ENCODE measurements at regions not wholly inside any gene's neighbourhood (a gene's known extent, or its start where the extent isn't known, plus 50 kb on each side); places are given as distances from the start of the nearest gene placed in this dataset.

DNA sequence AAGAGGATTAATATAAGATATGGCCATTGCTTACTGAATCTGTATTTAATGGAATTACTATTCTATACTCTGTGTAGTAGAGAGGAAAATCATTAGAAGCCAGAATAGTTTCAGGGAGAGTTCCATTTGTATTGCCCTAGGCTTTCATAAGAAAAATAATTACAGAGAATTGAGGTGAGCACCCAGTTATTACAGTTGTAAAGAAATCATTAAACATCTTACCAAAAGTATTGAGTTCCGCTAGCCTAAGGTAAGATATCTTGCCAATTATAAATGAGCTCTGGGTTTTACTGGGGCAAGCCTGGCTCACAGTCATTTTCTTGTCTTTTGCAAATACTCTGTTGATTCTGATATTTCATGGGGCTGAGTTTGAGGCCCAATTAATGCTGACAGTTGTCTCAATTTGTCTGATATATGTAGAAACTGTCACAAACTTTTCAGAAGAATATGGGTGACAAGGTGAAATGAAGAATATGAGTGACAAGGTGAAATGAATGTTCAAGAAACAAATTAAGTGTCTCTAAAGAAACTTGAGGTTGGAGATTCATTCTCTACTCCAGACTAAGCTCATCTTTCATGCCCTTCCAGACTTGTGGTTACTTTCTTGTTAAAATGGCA, 127.8 kb downstream of the PTGER3 start:
- H3K36me3 ChIP-seq (ENCODE audit: control insufficient read depth in 2 of 2, insufficient read depth in 2 of 2, low read length in 1 of 2): no peaks in the 10 kb centered on the region
- ChIA-PET CTCF (interaction anchor here (0.7 kb wide), 1 partner anchor 45 kb away, joined by 3 read pairs; no protein-coding TSS in a partner anchor), POLR2A (no interaction called here), SMC1A (ENCODE audit: uncharacterized antibody, unreplicated experiment) (no interaction called here), RAD21 (ENCODE audit: unreplicated experiment) (no interaction called here)
- no peak overlapping the region for H2AFZ ChIP-seq (ENCODE audit: control insufficient read depth, low read depth, low read length)
- in situ Hi-C loops (cut with MboI) (no loop called here), intact Hi-C loops (cut with micrococcal nuclease; ENCODE audit: unreplicated experiment) (no loop called here)
- no TSS peak for BruUV-seq (replicated peaks)
- H3K27ac ChIP-seq (ENCODE audit: control insufficient read depth, insufficient read depth): no peak overlapping the region
- no peak overlapping the region for H3K4me3 ChIP-seq
- H3K79me2 ChIP-seq (ENCODE audit: control insufficient read depth, insufficient read depth, low read length): no peaks in the 10 kb centered on the region
- DNase-seq (ENCODE audit: low read depth, low spot score) (no peak), ATAC-seq (no peak), FAIRE-seq (no peak)
- H3K9me3 ChIP-seq (replicated peaks; ENCODE audit: control insufficient read depth, insufficient read depth, low read length): no peaks in the 10 kb centered on the region
- WGBS (ENCODE audit: insufficient coverage, insufficient replicate concordance, low lambda C conversion rate, missing lambda C conversion rate): 88% methylated on average over 1 of the region's 1 CpG
- no peaks in the 10 kb centered on the region for H3K4me1 ChIP-seq (ENCODE audit: control insufficient read depth, insufficient read depth, low read length)
- H3K4me2 ChIP-seq (ENCODE audit: control insufficient read depth, insufficient read depth): no peak overlapping the region
- no peak overlapping the region for H3K9ac ChIP-seq (ENCODE audit: control insufficient read depth, insufficient read depth, low read length)
- no peaks in the 10 kb centered on the region for H3K27me3 ChIP-seq (replicated peaks in 1 of 2; ENCODE audit: control insufficient read depth in 2 of 2, insufficient read depth in 2 of 2, low read length in 1 of 2)
- H4K20me1 ChIP-seq (ENCODE audit: control insufficient read depth, insufficient read depth): no peaks in the 10 kb centered on the region
- TF ChIP-seq FOXK2 (IDR thresholded peaks at IDR 0.05) (no peak), CREB1 (IDR thresholded peaks at IDR 0.05; ENCODE audit: low read depth) (no peak), JUND (IDR thresholded peaks at IDR 0.05; ENCODE audit: low read depth, low read length) (no peak), HCFC1 (IDR thresholded peaks at IDR 0.05; ENCODE audit: low read length) (no peak), CBFB (IDR thresholded peaks at IDR 0.05; ENCODE audit: low read depth) (no peak), SMAD5 (IDR thresholded peaks at IDR 0.05; ENCODE audit: low read depth) (no peak), CHD4 (IDR thresholded peaks at IDR 0.05) (no peak), BRCA1 (IDR thresholded peaks at IDR 0.05; ENCODE audit: low read depth, low read length) (no peak), JUNB (IDR thresholded peaks at IDR 0.05) (no peak), HDAC6 (IDR thresholded peaks at IDR 0.05; ENCODE audit: unreplicated experiment) (no peak), ZBTB40 (IDR thresholded peaks at IDR 0.05; ENCODE audit: borderline replicate concordance) (no peak), MYC (IDR thresholded peaks at IDR 0.05; ENCODE audit: insufficient read depth, insufficient read length, insufficient replicate concordance, low read length, severe bottlenecking) (no peak), MAX (IDR thresholded peaks at IDR 0.05; ENCODE audit: low read depth, low read length) (no peak), SREBF1 (IDR thresholded peaks at IDR 0.05; ENCODE audit: low read length) (no peak)
- TF ChIP-seq, protein P1, sequence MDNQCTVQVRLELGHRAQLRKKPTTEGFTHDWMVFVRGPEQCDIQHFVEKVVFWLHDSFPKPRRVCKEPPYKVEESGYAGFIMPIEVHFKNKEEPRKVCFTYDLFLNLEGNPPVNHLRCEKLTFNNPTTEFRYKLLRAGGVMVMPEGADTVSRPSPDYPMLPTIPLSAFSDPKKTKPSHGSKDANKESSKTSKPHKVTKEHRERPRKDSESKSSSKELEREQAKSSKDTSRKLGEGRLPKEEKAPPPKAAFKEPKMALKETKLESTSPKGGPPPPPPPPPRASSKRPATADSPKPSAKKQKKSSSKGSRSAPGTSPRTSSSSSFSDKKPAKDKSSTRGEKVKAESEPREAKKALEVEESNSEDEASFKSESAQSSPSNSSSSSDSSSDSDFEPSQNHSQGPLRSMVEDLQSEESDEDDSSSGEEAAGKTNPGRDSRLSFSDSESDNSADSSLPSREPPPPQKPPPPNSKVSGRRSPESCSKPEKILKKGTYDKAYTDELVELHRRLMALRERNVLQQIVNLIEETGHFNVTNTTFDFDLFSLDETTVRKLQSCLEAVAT (IDR thresholded peaks at IDR 0.05): no peak
- TF ChIP-seq, protein P2, sequence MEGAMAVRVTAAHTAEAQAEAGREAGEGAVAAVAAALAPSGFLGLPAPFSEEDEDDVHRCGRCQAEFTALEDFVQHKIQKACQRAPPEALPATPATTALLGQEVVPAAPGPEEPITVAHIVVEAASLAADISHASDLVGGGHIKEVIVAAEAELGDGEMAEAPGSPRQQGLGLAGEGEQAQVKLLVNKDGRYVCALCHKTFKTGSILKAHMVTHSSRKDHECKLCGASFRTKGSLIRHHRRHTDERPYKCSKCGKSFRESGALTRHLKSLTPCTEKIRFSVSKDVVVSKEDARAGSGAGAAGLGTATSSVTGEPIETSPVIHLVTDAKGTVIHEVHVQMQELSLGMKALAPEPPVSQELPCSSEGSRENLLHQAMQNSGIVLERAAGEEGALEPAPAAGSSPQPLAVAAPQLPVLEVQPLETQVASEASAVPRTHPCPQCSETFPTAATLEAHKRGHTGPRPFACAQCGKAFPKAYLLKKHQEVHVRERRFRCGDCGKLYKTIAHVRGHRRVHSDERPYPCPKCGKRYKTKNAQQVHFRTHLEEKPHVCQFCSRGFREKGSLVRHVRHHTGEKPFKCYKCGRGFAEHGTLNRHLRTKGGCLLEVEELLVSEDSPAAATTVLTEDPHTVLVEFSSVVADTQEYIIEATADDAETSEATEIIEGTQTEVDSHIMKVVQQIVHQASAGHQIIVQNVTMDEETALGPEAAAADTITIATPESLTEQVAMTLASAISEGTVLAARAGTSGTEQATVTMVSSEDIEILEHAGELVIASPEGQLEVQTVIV (IDR thresholded peaks at IDR 0.05; ENCODE audit: borderline replicate concordance, partially characterized antibody): no peak
- TF ChIP-seq, protein P3, sequence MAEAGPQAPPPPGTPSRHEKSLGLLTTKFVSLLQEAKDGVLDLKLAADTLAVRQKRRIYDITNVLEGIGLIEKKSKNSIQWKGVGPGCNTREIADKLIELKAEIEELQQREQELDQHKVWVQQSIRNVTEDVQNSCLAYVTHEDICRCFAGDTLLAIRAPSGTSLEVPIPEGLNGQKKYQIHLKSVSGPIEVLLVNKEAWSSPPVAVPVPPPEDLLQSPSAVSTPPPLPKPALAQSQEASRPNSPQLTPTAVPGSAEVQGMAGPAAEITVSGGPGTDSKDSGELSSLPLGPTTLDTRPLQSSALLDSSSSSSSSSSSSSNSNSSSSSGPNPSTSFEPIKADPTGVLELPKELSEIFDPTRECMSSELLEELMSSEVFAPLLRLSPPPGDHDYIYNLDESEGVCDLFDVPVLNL (IDR thresholded peaks at IDR 0.05; ENCODE audit: low read depth, low read length): no peak

Data from GM12878 (cell line).